SHP77 treated with DMSO at 0.1 percent for 48 hours (cell line): ENCODE measurements at regions not wholly inside any gene's neighbourhood (a gene's known extent, or its start where the extent isn't known, plus 50 kb on each side); places are given as distances from the start of the nearest gene placed in this dataset.
A peak's percentile ranks its signal among the peaks of the same experiment; 100 is the strongest.

Experiments
- DNase-seq: peaks from one replicate; lab custom pipeline; 2025; lab: John Stamatoyannopoulos, UW

DNA sequence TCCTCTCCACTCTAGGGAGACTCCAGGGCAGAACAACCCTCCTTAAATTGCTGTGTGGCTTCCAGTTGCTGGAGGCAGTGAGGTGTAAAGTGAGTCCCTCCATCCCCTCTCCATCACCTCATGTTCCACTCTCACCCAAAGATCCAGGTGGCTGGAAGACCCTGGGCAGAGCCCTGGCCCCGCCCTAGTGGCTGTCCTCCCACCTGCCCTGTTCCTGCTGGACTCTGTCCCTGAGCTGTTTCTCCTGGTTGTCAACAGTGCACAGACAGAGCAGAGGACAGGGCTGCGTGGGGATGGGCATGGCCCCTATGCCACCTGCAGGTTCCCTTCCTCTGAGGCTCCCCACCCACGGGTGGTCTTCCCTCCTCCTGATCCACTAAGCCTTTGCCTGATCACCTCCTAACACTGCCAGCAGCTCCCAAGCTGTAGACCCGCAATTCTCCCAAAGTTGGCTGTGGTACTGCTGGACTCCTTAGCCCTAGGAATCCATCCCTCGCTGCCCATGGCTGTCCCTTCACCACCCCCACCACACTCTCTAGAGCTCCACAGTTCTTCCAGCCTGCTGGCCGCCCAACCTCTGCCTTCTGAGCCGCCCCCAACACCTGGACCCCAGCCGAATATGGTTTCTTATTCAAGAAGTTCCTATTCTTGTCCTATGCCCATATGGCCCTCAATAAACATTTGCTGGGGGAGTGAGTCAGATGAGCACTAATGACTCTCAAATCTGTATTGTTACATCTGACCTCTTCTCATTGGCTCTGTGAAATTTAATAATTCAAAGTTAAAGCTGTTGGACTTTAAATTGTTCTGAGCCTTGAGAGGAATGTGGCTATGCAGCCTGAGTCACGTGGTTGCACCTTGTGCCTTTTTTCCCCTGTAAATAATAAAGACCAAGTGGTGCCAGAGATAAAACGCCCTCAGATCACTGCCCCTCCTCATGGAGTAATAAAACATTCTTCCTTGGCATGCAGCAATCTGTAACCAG lies 260.0 kb upstream of the HS6ST1 start:
- DNase-seq, result no peak

DNA sequence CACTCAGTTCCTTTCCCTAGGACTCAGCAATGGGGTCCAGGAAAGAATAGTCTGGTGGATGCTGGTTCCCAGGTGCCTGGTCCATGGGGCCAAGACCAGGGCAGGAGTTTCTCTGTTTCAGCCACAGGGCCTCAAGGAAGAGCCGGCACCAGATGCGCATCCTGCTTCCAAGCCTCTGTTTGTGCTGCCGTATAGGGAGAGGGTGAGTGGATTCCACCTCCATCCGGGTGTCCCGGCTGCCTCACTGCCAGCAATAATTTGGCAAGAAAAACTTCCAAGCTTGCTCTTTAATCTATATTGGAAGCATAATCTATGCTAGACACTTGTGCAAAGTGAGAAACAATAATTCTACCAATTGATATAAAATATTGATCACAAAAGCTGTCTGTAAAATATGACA lies 261.2 kb upstream of the HS6ST1 start:
- no peak for DNase-seq

DNA sequence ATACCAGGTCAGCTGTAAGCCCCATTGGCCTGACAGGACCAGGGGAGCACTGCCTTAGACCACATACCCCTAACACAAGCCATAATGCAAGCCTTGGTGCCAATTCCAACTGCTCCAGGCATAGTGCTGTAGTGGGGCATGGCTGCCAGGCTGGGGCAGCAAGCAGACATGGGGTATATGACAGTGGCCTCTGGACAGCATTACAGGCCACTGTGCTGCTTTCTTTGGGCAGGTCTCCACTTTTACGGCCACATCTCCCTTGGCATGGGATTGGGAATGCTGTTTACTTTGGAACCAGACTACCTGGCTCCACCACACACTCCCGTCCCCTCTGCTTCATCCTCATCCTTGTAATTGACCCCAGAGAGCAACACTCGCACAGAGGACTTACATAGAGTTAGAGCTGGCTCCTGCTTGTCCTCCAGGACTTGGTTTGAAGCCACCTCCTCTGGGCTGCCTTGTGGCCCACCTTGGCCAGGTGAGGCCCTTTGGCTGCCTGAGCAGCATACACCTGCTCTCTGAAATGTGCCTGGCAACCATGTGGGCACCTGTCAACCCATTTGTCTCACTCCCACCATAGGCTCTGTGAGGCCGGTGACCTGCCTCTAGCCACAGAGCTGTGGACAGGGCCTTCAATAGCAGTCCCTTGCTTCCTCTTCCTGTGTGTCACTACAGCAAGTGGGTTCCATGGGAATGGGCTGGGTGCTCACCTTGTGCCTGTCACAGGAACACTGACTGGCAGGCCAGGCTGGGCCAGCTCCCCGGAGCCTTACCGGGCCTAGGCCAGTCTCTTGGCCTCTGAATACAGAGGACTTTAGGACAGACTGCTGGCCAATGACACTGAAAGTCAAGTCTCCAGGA lies 262.6 kb upstream of the HS6ST1 start:
- DNase-seq, result no peak

DNA sequence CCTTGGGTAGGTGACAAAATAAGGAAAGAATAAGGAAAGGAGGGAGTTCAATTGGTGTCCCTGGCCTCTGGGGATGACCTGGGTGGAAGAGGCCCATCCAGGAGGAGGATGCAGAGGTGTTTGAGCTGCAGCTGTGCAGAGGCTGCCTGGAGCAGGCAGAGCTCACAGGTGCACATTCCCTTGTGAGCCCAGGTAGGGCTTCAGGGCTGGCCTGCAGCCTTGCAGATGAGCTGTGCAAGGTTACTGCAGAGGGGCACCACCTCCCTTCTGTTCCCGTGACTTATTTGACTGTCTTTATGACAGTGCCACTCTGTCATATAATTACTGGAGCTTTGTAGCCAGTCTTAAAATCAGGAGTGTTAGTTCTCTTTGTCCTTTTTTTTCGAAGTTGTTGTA lies 263.2 kb upstream of the HS6ST1 start:
- no peak for DNase-seq

- DNase-seq, result no peak
Observed at GRCh38 chr2:128584296-128584890, 265.7 kb upstream of the HS6ST1 start.

GRCh38 chr2:128585706-128586105 lies 267.0 kb upstream of the HS6ST1 start:
- DNase-seq, result no peak

GRCh38 chr2:128589681-128590080 lies 271.0 kb upstream of the HS6ST1 start:
- DNase-seq, result no peak

- DNase-seq, result no peak
Observed at GRCh38 chr2:128590309-128591021, 271.8 kb upstream of the HS6ST1 start.

DNA sequence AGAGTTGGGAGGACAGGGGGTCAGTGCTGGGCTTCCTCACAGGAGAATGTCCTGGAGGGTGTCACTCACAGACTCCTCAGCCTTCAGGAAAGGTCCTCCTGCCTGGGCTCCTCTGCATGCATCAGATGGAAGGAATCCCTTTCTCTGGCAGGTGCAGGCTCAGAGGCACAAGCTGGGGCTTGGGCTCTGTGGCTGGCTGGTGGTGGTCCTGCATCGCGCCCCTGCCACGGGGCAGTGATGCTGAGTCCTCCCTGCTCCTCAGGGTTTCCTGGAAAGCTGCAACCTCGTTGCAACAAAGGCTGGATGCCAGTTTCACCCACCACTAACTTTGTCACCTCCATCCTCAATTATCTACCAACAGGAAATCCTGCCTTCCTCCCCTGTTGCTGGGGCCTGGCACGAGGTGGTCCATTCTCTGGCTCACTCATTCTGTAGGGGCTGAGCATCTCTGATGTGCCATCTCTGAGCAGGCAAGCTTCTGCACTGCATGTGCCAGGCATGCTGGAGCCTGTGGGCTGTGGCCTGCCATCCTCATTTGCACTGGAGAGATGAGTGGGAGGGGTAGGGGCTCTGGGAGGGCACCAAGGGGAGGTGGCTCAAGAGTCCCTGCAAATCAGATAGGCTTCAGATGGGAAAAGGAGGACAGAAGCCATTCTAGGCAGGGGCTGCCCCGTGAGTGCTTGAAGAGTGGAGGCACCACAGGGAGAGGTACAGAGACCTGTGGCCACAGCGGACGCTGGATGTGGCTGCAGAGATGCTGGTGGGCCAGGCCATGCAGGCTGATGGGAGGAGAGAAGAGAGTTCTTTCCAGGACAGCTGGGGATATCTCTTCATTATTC lies 272.6 kb upstream of the HS6ST1 start:
- no peak for DNase-seq

DNA sequence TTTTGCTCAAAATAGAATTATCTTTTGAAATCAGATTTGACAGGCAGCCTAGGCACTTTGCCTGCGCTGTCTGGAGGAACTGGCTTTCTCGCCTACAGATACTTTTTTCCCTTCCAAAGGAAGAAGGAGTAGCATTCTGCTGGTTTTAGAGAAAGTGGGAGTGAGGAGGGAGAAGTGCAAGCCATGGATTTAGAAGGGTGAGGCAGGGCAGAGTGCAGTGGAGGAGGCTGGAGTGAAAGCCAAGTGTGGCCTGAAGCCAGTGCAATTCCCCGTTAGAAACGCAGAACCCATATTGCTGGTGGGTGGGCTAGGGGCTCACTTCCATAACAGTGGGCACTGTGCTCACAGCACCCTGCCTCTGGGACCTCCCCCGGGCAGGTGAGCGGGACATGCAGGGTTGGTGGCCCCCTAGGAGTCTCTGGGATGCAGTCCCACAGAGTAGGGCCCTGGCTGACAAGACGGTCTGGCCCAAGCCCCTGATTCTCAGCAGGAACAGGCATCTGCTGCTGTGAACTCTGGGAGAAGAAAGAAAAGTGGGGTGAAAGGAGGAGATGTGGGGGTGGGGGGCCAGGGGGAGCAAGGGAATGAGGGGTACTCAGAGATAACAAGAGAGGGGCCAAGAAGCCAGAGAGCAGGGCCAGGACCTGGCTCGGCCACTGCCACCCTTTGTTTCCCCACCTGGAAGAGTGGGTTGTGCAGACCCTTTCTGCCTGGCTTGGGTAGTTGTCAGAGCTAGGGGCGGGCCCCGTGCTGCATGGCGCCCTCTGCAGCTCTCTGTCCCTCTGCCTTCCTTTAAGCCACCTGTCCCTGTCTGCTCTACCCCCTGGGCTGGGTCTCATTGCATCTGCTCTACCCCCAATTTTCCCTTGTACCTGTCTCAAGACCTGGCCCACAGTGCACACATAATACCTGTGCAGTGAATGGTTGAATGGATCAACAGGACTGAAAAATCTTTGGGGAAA lies 273.5 kb upstream of the HS6ST1 start:
- DNase-seq, result no peak

DNA sequence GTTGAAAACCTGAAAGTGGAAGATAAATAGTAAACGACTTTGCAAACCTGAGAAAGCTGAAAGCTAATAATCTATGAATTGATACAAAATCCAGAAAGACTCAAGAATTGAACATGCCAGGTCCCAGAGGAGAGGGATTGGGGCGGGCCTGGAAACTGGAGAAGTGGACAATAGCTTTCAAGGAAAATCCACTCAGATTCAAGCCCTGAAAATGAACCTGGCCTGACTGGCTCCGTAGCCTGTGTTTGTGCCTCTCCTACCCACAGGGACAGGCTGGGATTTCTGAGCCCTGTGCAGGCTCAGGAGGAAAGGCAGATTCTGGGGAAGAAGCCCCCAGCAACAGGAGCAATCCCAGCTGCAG lies 274.8 kb upstream of the HS6ST1 start:
- no peak for DNase-seq

DNA sequence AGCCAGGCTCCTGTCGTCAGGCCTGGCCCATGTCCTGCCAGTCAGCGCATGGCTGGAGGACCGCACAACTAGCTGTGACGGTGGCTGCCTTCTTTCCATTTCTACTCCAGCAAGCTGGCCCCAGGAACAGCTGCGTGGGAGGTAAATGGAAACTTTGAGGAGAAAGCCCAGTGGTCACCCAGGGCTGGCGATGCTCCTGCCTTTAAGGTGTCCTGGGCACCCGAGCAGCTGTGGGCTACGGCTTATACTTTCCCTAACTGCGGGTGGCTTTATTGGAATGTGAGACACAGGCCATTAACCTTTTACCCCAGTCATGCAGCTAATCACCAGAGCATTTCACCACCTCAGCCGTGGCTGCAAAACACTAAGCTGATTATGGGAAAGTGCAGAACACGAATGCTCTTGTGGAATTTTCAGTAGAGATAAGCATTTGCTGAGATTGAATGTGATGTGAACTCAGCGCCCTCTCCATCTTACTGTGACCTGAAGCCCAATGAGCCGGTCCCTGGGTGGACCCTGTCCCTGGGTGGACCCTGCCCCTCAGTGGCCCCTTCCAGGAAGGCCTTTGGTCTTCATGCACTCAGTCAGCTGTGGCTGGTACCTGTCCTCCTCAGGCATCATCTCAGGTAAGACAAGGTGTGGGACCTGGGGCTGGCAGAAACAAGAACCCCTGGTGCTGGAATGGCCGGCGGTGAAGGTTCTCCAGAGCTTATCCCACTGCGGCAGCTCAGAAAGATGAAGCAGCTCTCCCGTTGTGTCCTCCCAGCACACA lies 275.4 kb upstream of the HS6ST1 start:
- no peak for DNase-seq

DNA sequence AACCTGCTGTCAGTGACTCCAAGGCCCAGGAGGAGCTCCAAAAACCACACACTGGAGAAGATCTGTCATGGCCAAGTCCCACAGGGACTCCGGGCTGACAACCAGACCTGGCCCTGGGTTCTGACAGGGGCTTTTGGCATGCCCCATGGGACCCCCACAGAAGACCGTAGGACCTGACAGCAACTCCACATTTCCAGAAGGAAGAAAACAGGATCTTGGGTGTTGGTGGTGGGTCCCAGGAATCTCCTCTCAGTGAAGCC lies 275.9 kb upstream of the HS6ST1 start:
- DNase-seq, result no peak

- DNase-seq, result peak; percentile 3
Observed at GRCh38 chr2:128594953-128595677, 276.4 kb upstream of the HS6ST1 start.

- no peak for DNase-seq
Observed at GRCh38 chr2:128595763-128596395, 277.2 kb upstream of the HS6ST1 start.

DNA sequence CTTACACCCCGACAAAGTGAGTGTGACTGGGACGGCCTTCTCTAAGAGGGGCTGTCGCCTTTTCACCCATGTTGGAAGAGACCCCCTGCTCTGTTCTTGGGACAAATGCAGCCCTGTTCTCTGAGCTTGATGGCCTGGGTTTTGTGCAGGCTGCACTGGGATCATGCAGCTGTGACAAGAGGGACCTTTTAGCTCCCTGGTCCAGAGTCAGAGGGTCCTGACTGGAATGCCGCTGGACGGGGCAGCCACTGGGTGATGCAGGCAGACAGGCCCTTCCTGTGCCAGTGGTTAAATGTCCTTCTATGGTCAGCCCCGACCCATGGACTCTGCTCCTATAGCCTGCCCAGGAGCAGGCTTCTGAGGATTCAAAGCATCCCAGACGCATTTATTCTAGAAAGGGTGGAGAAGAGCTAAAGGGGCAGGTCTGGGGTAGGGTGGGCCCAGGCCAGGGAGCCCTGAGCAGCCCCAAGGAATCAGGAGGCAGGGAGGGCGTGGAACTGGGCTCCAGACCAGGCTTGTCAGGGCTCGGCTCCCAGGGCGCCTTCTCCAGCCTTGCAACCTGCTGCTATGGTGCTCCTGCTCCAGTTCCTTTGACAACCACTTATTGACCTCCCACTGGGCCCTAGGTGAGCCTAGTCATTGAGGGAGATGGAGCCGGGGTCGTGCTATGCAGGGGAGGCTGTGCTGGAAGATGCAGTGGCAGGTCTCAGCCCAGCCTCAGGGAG lies 277.9 kb upstream of the HS6ST1 start:
- no peak for DNase-seq

DNA sequence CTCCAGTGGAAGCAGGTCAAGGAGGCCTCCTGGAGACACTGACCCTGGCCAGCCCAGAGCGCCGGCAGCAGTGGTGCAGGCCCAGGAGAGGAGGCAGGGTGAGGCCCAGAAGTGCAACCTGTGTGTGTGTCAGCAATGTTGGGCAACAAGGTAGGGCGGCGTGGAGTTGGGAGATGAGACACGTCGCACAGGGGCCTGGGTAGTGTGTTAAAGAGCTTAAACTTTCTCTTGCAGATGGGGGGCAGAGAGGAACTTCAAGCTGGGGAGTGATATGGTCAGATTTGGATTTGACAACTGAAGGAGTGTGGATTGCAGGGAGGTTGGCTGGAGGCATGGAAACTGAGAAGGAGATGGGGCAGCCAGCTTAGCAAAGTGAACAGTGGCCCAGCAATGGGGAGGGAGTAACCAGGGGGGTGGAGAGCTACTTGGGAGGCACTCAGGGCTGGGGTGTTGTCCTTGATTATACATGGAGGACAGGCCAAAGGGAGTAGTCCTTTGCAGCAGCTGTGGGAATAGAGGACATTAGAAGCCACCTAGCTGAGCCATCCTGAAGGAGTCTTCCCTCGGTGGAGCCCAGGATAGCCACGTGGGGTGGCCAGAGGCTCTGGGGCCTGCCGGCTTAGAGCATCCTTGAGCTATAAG lies 278.6 kb upstream of the HS6ST1 start:
- DNase-seq, result no peak
